ENCODE measurements at regions not wholly inside any gene's neighbourhood (a gene's known extent, or its start where the extent isn't known, plus 50 kb on each side); places are given as distances from the start of the nearest gene placed in this dataset.
A peak's percentile ranks its signal among the peaks of the same experiment; 100 is the strongest.

GRCh38 chr10:126842356-126842755 is 62.9 kb upstream of the DOCK1 start:
- H3K36me3 ChIP-seq: no peaks in the 10 kb centered on the region
- no peak overlapping the region for H3K4me3 ChIP-seq
- 77 to 92% (median 86%) methylated on average over 3 to 4 of the region's 4 CpGs for WGBS, 5 donors
- peaks cover 0 to 18% (median 6%) of the 10 kb centered on the region in 4 donors for H3K4me1 ChIP-seq
- TF ChIP-seq EP300 (IDR thresholded peaks at IDR 0.05) (no peak), POLR2AphosphoS5 (IDR thresholded peaks at IDR 0.05) (no peak), POLR2A (IDR thresholded peaks at IDR 0.05) (no peak), CTCF (IDR thresholded peaks at IDR 0.05) (no peak)
- no peak overlapping the region for H3K27ac ChIP-seq
- H3K9me3 ChIP-seq: no peaks in the 10 kb centered on the region
- intact Hi-C loops (cut with DNase I; ENCODE audit: low total_unique reads): no loop called here
- no peak for DNase-seq
- H3K27me3 ChIP-seq: no peaks in the 10 kb centered on the region

- Histone ChIP-seq H3K4me1 (peaks cover 0 to 18% (median 6%) of the 10 kb centered on the region in 4 donors), H3K27me3 (no peaks in the 10 kb centered on the region), H3K9me3 (no peaks in the 10 kb centered on the region), H3K36me3 (no peaks in the 10 kb centered on the region), H3K27ac (no peak overlapping the region), H3K4me3 (no peak overlapping the region)
- DNase-seq: no peak
- intact Hi-C loops (cut with DNase I; ENCODE audit: low total_unique reads): no loop called here
- WGBS, 5 donors: 52 to 84% (median 72%) methylated on average over 9 to 10 of the region's 10 CpGs
- TF ChIP-seq POLR2AphosphoS5 (IDR thresholded peaks at IDR 0.05) (no peak), POLR2A (IDR thresholded peaks at IDR 0.05) (no peak), CTCF (IDR thresholded peaks at IDR 0.05) (no peak), EP300 (IDR thresholded peaks at IDR 0.05) (no peak)
Observed at GRCh38 chr10:126842836-126843235, 62.4 kb upstream of the DOCK1 start.

GRCh38 chr10:126843299-126843934 is 61.8 kb upstream of the DOCK1 start:
- Histone ChIP-seq H3K36me3 (no peaks in the 10 kb centered on the region), H3K27ac (no peak overlapping the region), H3K4me1 (peaks cover 0 to 14% (median 3%) of the 10 kb centered on the region in 4 donors), H3K9me3 (no peaks in the 10 kb centered on the region), H3K4me3 (no peak overlapping the region), H3K27me3 (no peaks in the 10 kb centered on the region)
- intact Hi-C loops (cut with DNase I; ENCODE audit: low total_unique reads): no loop called here
- TF ChIP-seq POLR2AphosphoS5 (IDR thresholded peaks at IDR 0.05): no peak
- no peak for TF ChIP-seq POLR2A (IDR thresholded peaks at IDR 0.05)
- TF ChIP-seq CTCF (IDR thresholded peaks at IDR 0.05): no peak
- no peak for TF ChIP-seq EP300 (IDR thresholded peaks at IDR 0.05)
- WGBS, 5 donors: 81 to 87% (median 85%) methylated on average over 8 of the region's 8 CpGs
- no peak for DNase-seq

GRCh38 chr10:126844406-126844805 is 60.8 kb upstream of the DOCK1 start:
- Histone ChIP-seq H3K27ac (no peak overlapping the region), H3K4me1 (peaks cover 0 to 4% (median 0%) of the 10 kb centered on the region in 4 donors), H3K36me3 (no peaks in the 10 kb centered on the region), H3K27me3 (no peaks in the 10 kb centered on the region), H3K4me3 (no peak overlapping the region), H3K9me3 (no peaks in the 10 kb centered on the region)
- TF ChIP-seq POLR2A (IDR thresholded peaks at IDR 0.05) (no peak), CTCF (IDR thresholded peaks at IDR 0.05) (no peak), POLR2AphosphoS5 (IDR thresholded peaks at IDR 0.05) (no peak), EP300 (IDR thresholded peaks at IDR 0.05) (no peak)
- intact Hi-C loops (cut with DNase I; ENCODE audit: low total_unique reads): no loop called here
- WGBS, 5 donors: 47 to 58% (median 55%) methylated on average over 6 of the region's 6 CpGs; no CpG with 5 or more reads in 1 of the 5 donors
- peak in 1 of 2 donors; percentile 29 for DNase-seq
